ENCODE measurements at regions not wholly inside any gene's neighbourhood (a gene's known extent, or its start where the extent isn't known, plus 50 kb on each side); places are given as distances from the start of the nearest gene placed in this dataset.
"Not testable (repeated sequence)": the region's sequence is repeated elsewhere in the genome, so short reads cannot be mapped to it uniquely, and the experiment has no call there.

DNA sequence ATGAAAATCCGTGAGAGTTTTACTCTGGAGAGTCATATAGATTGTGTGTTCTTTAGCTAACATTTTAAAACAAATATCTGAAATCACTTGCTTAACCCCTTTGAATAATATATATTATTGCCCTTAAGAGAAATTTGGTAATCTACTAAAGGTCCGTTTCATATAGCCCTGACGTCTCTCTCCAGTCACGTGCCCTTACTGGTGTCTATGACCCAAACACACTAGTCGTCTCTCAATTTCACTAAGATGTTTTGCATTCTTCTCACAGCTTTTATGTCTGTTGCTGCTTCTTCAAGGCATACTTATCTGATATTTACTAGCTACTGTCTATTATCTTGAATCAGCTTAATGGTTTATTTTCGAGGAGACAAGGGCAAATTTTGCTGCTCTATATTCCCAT is 409.9 kb downstream of the KCNJ18 start:
- ChIA-PET POLR2A (no interaction called here), CTCF (no interaction called here)
- no peak for DNase-seq (ENCODE audit: extremely low spot score)
- no peak for TF ChIP-seq SP1 (IDR thresholded peaks at IDR 0.05)
- TF ChIP-seq ELF4 (IDR thresholded peaks at IDR 0.05), result no peak
- no peak for TF ChIP-seq ARNT (IDR thresholded peaks at IDR 0.05)
- TF ChIP-seq FOXK2 (IDR thresholded peaks at IDR 0.05), result no peak
- TF ChIP-seq HDGF (IDR thresholded peaks at IDR 0.05; ENCODE audit: borderline replicate concordance), result no peak
- no peak for TF ChIP-seq BHLHE40 (IDR thresholded peaks at IDR 0.05; ENCODE audit: borderline replicate concordance)
- no peak for TF ChIP-seq SUZ12 (IDR thresholded peaks at IDR 0.05)
- TF ChIP-seq FOXA1 (IDR thresholded peaks at IDR 0.05), result no peak
- TF ChIP-seq CTBP1 (IDR thresholded peaks at IDR 0.05; ENCODE audit: borderline replicate concordance), result no peak
- TF ChIP-seq TARDBP (IDR thresholded peaks at IDR 0.05), result no peak

DNA sequence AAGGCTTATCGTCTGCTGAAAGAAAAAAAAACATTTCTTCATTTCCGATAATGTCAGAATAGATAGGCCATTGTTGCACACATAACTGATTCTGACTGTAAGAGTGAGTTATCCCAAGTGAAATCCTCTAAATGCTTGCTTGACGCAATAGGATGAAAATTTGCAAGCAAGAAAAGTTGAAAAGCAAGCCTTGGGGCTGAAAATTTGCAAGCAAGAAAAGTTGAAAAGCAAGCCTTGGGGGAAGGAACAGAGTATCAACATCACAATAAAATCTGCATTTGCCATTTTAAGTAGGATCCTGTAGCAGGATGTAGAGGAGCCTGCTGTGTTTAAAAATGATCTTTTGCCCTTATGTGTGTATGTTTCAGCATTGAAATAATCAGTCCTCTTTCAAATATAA is 424.4 kb downstream of the KCNJ18 start:
- CTCF ChIA-PET; DNase-seq (ENCODE audit: extremely low spot score); POLR2A ChIA-PET: not testable (repeated sequence)

GRCh38 chr17:22117401-22117800 is 425.1 kb downstream of the KCNJ18 start:
- POLR2A ChIA-PET; DNase-seq (ENCODE audit: extremely low spot score); CTCF ChIA-PET: not testable (repeated sequence)

- POLR2A ChIA-PET; DNase-seq (ENCODE audit: extremely low spot score); CTCF ChIA-PET: not testable (repeated sequence)
Measured at GRCh38 chr17:22119016-22119415, 426.7 kb downstream of the KCNJ18 start.

DNA sequence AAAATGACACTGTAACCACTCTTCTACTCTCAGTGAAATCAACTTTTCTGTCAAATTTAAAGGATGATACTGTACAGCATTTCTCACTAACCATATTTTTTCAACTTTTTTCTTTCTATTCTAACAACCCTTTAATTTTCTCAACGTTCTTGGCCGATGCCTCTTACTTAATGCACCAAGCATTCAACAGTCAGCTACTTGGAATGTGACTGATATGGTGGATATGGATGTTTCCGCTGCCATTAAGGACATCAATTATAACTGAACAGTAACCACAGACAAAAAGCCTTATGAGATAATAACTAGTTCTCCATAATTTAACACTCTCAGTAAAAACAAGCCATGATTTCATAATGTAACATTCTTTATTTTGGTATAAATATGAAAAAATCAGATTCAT is 427.4 kb downstream of the KCNJ18 start:
- CTCF ChIA-PET; POLR2A ChIA-PET; DNase-seq (ENCODE audit: extremely low spot score): not testable (repeated sequence)

DNA sequence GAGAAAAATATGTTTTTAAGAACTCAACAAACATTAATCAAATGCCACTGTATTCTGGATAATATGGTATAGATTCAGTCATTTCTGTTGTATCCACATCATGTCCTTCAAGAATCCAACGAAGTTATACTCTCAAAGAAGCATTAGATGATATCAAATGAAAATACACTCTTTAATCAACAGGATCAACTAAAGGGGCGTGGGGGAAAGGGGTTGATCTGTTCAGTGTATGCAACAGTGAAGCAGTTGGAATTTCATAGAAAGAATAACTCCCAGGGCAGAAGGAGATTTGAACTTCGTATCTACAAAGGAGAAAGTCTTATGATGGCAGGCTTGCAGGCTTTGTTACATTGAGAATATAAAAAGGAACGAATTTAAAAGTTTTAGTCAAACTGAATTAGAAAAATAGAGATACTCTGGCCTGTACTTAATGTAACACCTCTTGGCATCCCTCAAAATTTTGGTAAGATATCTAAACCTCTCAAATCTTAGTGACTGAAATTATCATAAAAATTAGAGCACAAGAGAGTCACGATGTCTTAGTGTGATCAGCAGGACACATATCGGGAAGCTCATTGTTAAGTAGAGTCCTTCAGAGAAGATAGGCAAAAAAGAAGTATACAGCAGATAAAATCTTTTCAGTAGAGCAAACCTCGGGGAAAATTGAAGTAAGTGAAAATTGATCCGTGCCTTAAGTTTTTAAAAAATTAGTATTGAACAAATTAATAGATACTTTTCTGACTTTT is 431.4 kb downstream of the KCNJ18 start:
- ChIA-PET POLR2A (no interaction called here), CTCF (no interaction called here)
- no peak for DNase-seq (ENCODE audit: extremely low spot score)

GRCh38 chr17:22128171-22128570 is 435.8 kb downstream of the KCNJ18 start:
- ChIA-PET POLR2A (no interaction called here), CTCF (no interaction called here)
- TF ChIP-seq L3MBTL2 (conservative IDR thresholded peaks at IDR 0.05) (no peak), BHLHE40 (IDR thresholded peaks at IDR 0.05; ENCODE audit: borderline replicate concordance) (no peak), SUZ12 (IDR thresholded peaks at IDR 0.05) (no peak), ARNT (IDR thresholded peaks at IDR 0.05) (no peak), PKNOX1 (IDR thresholded peaks at IDR 0.05) (no peak), NFRKB (IDR thresholded peaks at IDR 0.05) (no peak), ZNF384 (IDR thresholded peaks at IDR 0.05) (no peak), CTBP1 (IDR thresholded peaks at IDR 0.05; ENCODE audit: borderline replicate concordance) (no peak), LEF1 (IDR thresholded peaks at IDR 0.05; ENCODE audit: borderline replicate concordance) (no peak), FOXK2 (IDR thresholded peaks at IDR 0.05) (no peak), FOXA1 (IDR thresholded peaks at IDR 0.05) (no peak), FOXM1 (IDR thresholded peaks at IDR 0.05; ENCODE audit: borderline replicate concordance) (no peak), HDGF (IDR thresholded peaks at IDR 0.05; ENCODE audit: borderline replicate concordance) (no peak), ELF4 (IDR thresholded peaks at IDR 0.05) (no peak), TARDBP (IDR thresholded peaks at IDR 0.05) (no peak)
- no peak for DNase-seq (ENCODE audit: extremely low spot score)

More for the DNA sequence above, 431.4 kb downstream of the KCNJ18 start:
- TF ChIP-seq TARDBP (IDR thresholded peaks at IDR 0.05) (no peak), L3MBTL2 (conservative IDR thresholded peaks at IDR 0.05) (no peak), FOXK2 (IDR thresholded peaks at IDR 0.05) (no peak), SP1 (IDR thresholded peaks at IDR 0.05) (no peak), ZNF384 (IDR thresholded peaks at IDR 0.05) (no peak), ELF4 (IDR thresholded peaks at IDR 0.05) (no peak), NFRKB (IDR thresholded peaks at IDR 0.05) (no peak), SUZ12 (IDR thresholded peaks at IDR 0.05) (no peak), HDGF (IDR thresholded peaks at IDR 0.05; ENCODE audit: borderline replicate concordance) (no peak), FOXM1 (IDR thresholded peaks at IDR 0.05; ENCODE audit: borderline replicate concordance) (no peak), CTBP1 (IDR thresholded peaks at IDR 0.05; ENCODE audit: borderline replicate concordance) (no peak), PKNOX1 (IDR thresholded peaks at IDR 0.05) (no peak), LEF1 (IDR thresholded peaks at IDR 0.05; ENCODE audit: borderline replicate concordance) (no peak), FOXA1 (IDR thresholded peaks at IDR 0.05) (no peak), ARNT (IDR thresholded peaks at IDR 0.05) (no peak), BHLHE40 (IDR thresholded peaks at IDR 0.05; ENCODE audit: borderline replicate concordance) (no peak)

DNA sequence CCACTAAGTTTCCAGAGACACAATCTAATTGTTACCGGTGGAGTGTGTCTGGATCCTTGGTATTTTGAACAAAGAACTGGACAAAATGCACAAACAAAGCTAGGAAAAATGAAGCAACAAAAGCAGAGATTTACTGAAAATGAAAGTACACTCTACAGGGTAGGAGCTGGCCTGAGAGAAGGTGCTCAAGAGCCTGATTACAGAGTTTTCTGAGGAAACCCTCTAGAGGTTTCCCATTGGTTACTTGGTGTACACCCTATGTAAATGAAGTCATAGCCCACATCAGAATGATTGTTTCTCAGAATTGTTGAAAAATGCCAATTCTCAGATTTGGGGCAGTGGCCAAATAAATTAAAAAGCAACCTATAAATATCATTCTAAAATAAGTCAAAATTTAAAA is 436.4 kb downstream of the KCNJ18 start:
- no peak for TF ChIP-seq HDGF (IDR thresholded peaks at IDR 0.05; ENCODE audit: borderline replicate concordance)
- no peak for TF ChIP-seq PKNOX1 (IDR thresholded peaks at IDR 0.05)
- POLR2A ChIA-PET, result no interaction called here
- DNase-seq (ENCODE audit: extremely low spot score), result no peak
- CTCF ChIA-PET, result no interaction called here

DNA sequence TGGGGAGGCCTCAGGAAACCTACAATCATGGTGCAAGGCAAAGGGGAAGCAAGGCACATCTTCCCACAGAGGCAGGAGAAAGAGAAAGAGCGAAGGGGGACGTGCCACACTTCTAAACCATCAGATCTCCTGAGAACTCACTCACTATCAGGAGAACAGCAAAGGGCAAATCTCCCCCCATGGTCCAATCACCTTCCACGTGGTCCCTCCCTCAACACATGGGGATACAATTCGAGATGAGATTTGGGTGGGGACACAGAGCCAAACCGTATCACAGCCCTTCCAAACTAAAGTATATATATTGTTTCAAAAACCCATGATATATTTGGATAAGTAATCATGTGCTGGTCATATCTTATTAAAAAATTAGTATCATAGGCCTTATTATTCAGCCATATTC is 437.6 kb downstream of the KCNJ18 start:
- POLR2A ChIA-PET, CTCF ChIA-PET: not testable (repeated sequence)

More for the DNA sequence above, 437.6 kb downstream of the KCNJ18 start:
- not testable (repeated sequence) for DNase-seq (ENCODE audit: extremely low spot score)

Measured in HEK293T (cell line).